ENCODE measurements at regions not wholly inside any gene's neighbourhood (a gene's known extent, or its start where the extent isn't known, plus 50 kb on each side); places are given as distances from the start of the nearest gene placed in this dataset.

GRCh38 chr4:54556051-54556450 is 101.7 kb upstream of the KIT start:
- no peaks in the 10 kb centered on the region for H3K9me3 Mint-ChIP-seq
- no peak for TF ChIP-seq CTCF (conservative IDR thresholded peaks at IDR 0.05)
- H3K4me3 ChIP-seq (ENCODE audit: low read length): no peak overlapping the region
- no peak for DNase-seq
- H3K4me1 ChIP-seq (ENCODE audit: control insufficient read depth, insufficient read depth, low read length): no peaks in the 10 kb centered on the region
- H3K36me3 ChIP-seq (ENCODE audit: control insufficient read depth, insufficient read depth, low read length): no peaks in the 10 kb centered on the region
- no peak overlapping the region for H3K27ac Mint-ChIP-seq
- H3K27me3 Mint-ChIP-seq (ENCODE audit: insufficient read depth): no peaks in the 10 kb centered on the region
- 90 to 100% methylated on average over 1 of the region's 1 CpG for WGBS, 2 experiments (ENCODE audit: insufficient coverage in 1 of 2, insufficient read length in 1 of 2)
- H3K27ac ChIP-seq (ENCODE audit: low read depth, low read length): no peak overlapping the region
- no peaks in the 10 kb centered on the region for H3K36me3 Mint-ChIP-seq (ENCODE audit: low read depth)
- no peaks in the 10 kb centered on the region for H3K27me3 ChIP-seq (ENCODE audit: control insufficient read depth, insufficient read depth, low read length, poor library complexity, severe bottlenecking)
- no peak overlapping the region for H3K4me3 Mint-ChIP-seq
- H3K9me3 ChIP-seq (ENCODE audit: control insufficient read depth, low read length): no peaks in the 10 kb centered on the region
- H3K9ac ChIP-seq (ENCODE audit: extremely low read depth, low read length, poor library complexity, severe bottlenecking): no peak overlapping the region
- H3K4me1 Mint-ChIP-seq: peaks cover 13% of the 10 kb centered on the region

- H3K27ac Mint-ChIP-seq: no peak overlapping the region
- no peaks in the 10 kb centered on the region for H3K27me3 Mint-ChIP-seq (ENCODE audit: insufficient read depth)
- no peaks in the 10 kb centered on the region for H3K36me3 ChIP-seq (ENCODE audit: control insufficient read depth, insufficient read depth, low read length)
- TF ChIP-seq CTCF (conservative IDR thresholded peaks at IDR 0.05): no peak
- WGBS, 2 experiments (ENCODE audit: insufficient coverage in 1 of 2, insufficient read length in 1 of 2): 96 to 97% methylated on average over 3 of the region's 3 CpGs
- H3K27me3 ChIP-seq (ENCODE audit: control insufficient read depth, insufficient read depth, low read length, poor library complexity, severe bottlenecking): no peaks in the 10 kb centered on the region
- H3K4me3 Mint-ChIP-seq: no peak overlapping the region
- H3K9me3 Mint-ChIP-seq: no peaks in the 10 kb centered on the region
- no peaks in the 10 kb centered on the region for H3K36me3 Mint-ChIP-seq (ENCODE audit: low read depth)
- peaks cover 13% of the 10 kb centered on the region for H3K4me1 Mint-ChIP-seq
- H3K4me1 ChIP-seq (ENCODE audit: control insufficient read depth, insufficient read depth, low read length): no peaks in the 10 kb centered on the region
- H3K9ac ChIP-seq (ENCODE audit: extremely low read depth, low read length, poor library complexity, severe bottlenecking): no peak overlapping the region
- no peaks in the 10 kb centered on the region for H3K9me3 ChIP-seq (ENCODE audit: control insufficient read depth, low read length)
- no peak overlapping the region for H3K27ac ChIP-seq (ENCODE audit: low read depth, low read length)
- H3K4me3 ChIP-seq (ENCODE audit: low read length): no peak overlapping the region
- DNase-seq: no peak
Observed at GRCh38 chr4:54556587-54556986, 101.2 kb upstream of the KIT start.

- H3K27ac Mint-ChIP-seq: no peak overlapping the region
- no peaks in the 10 kb centered on the region for H3K9me3 ChIP-seq (ENCODE audit: control insufficient read depth, low read length)
- H3K4me1 ChIP-seq (ENCODE audit: control insufficient read depth, insufficient read depth, low read length): no peaks in the 10 kb centered on the region
- no peaks in the 10 kb centered on the region for H3K36me3 ChIP-seq (ENCODE audit: control insufficient read depth, insufficient read depth, low read length)
- peaks cover 16% of the 10 kb centered on the region for H3K4me1 Mint-ChIP-seq
- no peak for TF ChIP-seq CTCF (conservative IDR thresholded peaks at IDR 0.05)
- WGBS, 2 experiments (ENCODE audit: insufficient coverage in 1 of 2, insufficient read length in 1 of 2): 84 to 100% methylated on average over 1 to 2 of the region's 2 CpGs
- H3K9ac ChIP-seq (ENCODE audit: extremely low read depth, low read length, poor library complexity, severe bottlenecking): no peak overlapping the region
- no peak overlapping the region for H3K4me3 Mint-ChIP-seq
- H3K27ac ChIP-seq (ENCODE audit: low read depth, low read length): no peak overlapping the region
- H3K36me3 Mint-ChIP-seq (ENCODE audit: low read depth): no peaks in the 10 kb centered on the region
- no peaks in the 10 kb centered on the region for H3K27me3 Mint-ChIP-seq (ENCODE audit: insufficient read depth)
- no peak overlapping the region for H3K4me3 ChIP-seq (ENCODE audit: low read length)
- DNase-seq: no peak
- no peaks in the 10 kb centered on the region for H3K9me3 Mint-ChIP-seq
- H3K27me3 ChIP-seq (ENCODE audit: control insufficient read depth, insufficient read depth, low read length, poor library complexity, severe bottlenecking): no peaks in the 10 kb centered on the region
Observed at GRCh38 chr4:54558889-54559677, 98.7 kb upstream of the KIT start.

Measured in endodermal cell (in vitro differentiated cells).